Endothelial cell of umbilical vein (primary cell): ENCODE measurements at regions not wholly inside any gene's neighbourhood (a gene's known extent, or its start where the extent isn't known, plus 50 kb on each side); places are given as distances from the start of the nearest gene placed in this dataset.

Source experiments
- BruUV-seq: library from RNA; stranded (reverse); fragments of 400-500 nt; replicated peaks from 2 replicates; lab custom pipeline; 2021; lab: Mats Ljungman, UMichigan
- CTCF ChIA-PET: fragments of 300-600, 350-600 bp; sonication (Branson Sonifier 250); formaldehyde crosslinking; loops from one replicate; lab custom pipeline; 2021; ENCODE audit warnings: antibody characterized with exemption, inconsistent platforms; lab: Charles Lee
- POLR2A ChIA-PET: fragments of 300-600, 350-600 bp; sonication (Branson Sonifier 250); formaldehyde crosslinking; loops from one replicate; lab custom pipeline; 2021; ENCODE audit warnings: antibody characterized with exemption, inconsistent platforms; lab: Charles Lee
- DNase-seq: peaks from one replicate; pipeline ENCODE4 v3.0.0-alpha.2; 2011; ENCODE audit warnings: low read depth, low spot score
- FAIRE-seq: peaks from 2 replicates; lab custom pipeline; 2011; peaks lifted over from hg19 to GRCh38; lab: Jason Lieb, UNC
- H2AFZ ChIP-seq: 2 replicates; pipeline ENCODE4 v1.6.0; 2012; ENCODE audit warnings: low read depth, low read length, control low read depth, inconsistent platforms
- H3K27ac ChIP-seq: 2 replicates; pipeline ENCODE4 v1.5.1; 2011; ENCODE audit warnings: low read depth, mild to moderate bottlenecking, control low read depth, low read length, moderate library complexity; ENCODE audit not compliant: insufficient read depth
- H3K27me3 ChIP-seq, 2 experiments: 2 replicates each; pipeline versions ENCODE4 v1.6.0 to v1.6.1; 2011; ENCODE audit warnings: low read length in 2 of 2, mixed read lengths in 1 of 2; ENCODE audit not compliant: control insufficient read depth in 2 of 2, insufficient read depth in 2 of 2
- H3K36me3 ChIP-seq, 2 experiments: 2 replicates in 1 of 2; 3 replicates in 1 of 2; pipeline ENCODE4 v1.5.1; 2011; ENCODE audit warnings: low read length in 2 of 2, mild to moderate bottlenecking in 1 of 2, moderate library complexity in 1 of 2; ENCODE audit not compliant: control insufficient read depth in 2 of 2, insufficient read depth in 2 of 2; ENCODE audit errors: extremely low read depth in 1 of 2
- H3K4me1 ChIP-seq: 3 replicates; pipeline ENCODE4 v1.5.1; 2011; ENCODE audit warnings: mild to moderate bottlenecking, low read length; ENCODE audit not compliant: control insufficient read depth, insufficient read depth; ENCODE audit errors: extremely low read depth
- H3K4me2 ChIP-seq: 2 replicates; pipeline ENCODE4 v1.6.1; 2011; ENCODE audit warnings: low read length, control low read depth, mixed read lengths; ENCODE audit not compliant: insufficient read depth
- H3K4me3 ChIP-seq, 3 experiments: fragments of 200-600 bp in 1 of 3; sonication (generic), shearing (Covaris generic) in 1 of 3; replicated peaks in 1 of 3; 2 replicates each; pipeline ENCODE4 v1.5.1; 2011 to 2016; ENCODE audit warnings: control low read depth in 3 of 3, low read length in 3 of 3, mild to moderate bottlenecking in 2 of 3, inconsistent platforms in 1 of 3, low read depth in 1 of 3, moderate library complexity in 1 of 3; ENCODE audit not compliant: insufficient read depth in 1 of 3
- H3K79me2 ChIP-seq: 2 replicates; pipeline ENCODE4 v1.6.0; 2012; ENCODE audit warnings: low read length, inconsistent platforms; ENCODE audit not compliant: control insufficient read depth, insufficient read depth
- H3K9ac ChIP-seq: replicated peaks from 2 replicates; pipeline ENCODE3; 2011; ENCODE audit warnings: low read length, control low read depth; ENCODE audit not compliant: insufficient read depth; ENCODE audit errors: extremely low read depth
- H3K9me1 ChIP-seq: replicated peaks from 3 replicates; pipeline ENCODE4 v1.6.0; 2011; ENCODE audit warnings: mild to moderate bottlenecking, low read length; ENCODE audit not compliant: control insufficient read depth, insufficient read depth; ENCODE audit errors: extremely low read depth
- H3K9me3 ChIP-seq: replicated peaks from 2 replicates; pipeline ENCODE4 v1.5.1; 2012; ENCODE audit warnings: low read length, inconsistent platforms; ENCODE audit not compliant: control insufficient read depth, insufficient read depth
- H4K20me1 ChIP-seq: replicated peaks from 2 replicates; pipeline ENCODE3; 2011; ENCODE audit warnings: mild to moderate bottlenecking, low read length; ENCODE audit not compliant: control insufficient read depth, insufficient read depth; ENCODE audit errors: extremely low read depth
- EZH2 ChIP-seq: IDR thresholded peaks from 2 replicates; pipeline ENCODE4 v1.6.1; 2012; ENCODE audit warnings: borderline replicate concordance, low read depth, mild to moderate bottlenecking, moderate library complexity, low read length, inconsistent platforms; ENCODE audit not compliant: severe bottlenecking
- FOS ChIP-seq: IDR thresholded peaks from 2 replicates; pipeline ENCODE4 v1.6.1; 2011; ENCODE audit warnings: mild to moderate bottlenecking, low read length, moderate library complexity, borderline replicate concordance; ENCODE audit not compliant: insufficient read depth
- GATA2 ChIP-seq: IDR thresholded peaks from 2 replicates; pipeline ENCODE4 v1.7.0; 2011; ENCODE audit warnings: low read depth, mild to moderate bottlenecking, moderate library complexity, mixed read lengths, low read length; ENCODE audit not compliant: insufficient read length, insufficient read depth
- JUN ChIP-seq: IDR thresholded peaks from 2 replicates; pipeline ENCODE4 v1.6.1; 2011; ENCODE audit warnings: borderline replicate concordance, low read depth; ENCODE audit not compliant: insufficient read length, insufficient read depth
- MYC ChIP-seq: IDR thresholded peaks from one replicate; pipeline ENCODE4 v1.6.1; 2011; ENCODE audit warnings: mild to moderate bottlenecking, low read depth, low read length
- POLR2A ChIP-seq: IDR thresholded peaks from 2 replicates; pipeline ENCODE4 v1.6.1; 2012; ENCODE audit warnings: low read depth, mild to moderate bottlenecking, control low read depth, low read length
- POLR2AphosphoS5 ChIP-seq: IDR thresholded peaks from 2 replicates; pipeline ENCODE4 v1.6.1; 2012; ENCODE audit warnings: low read depth, mild to moderate bottlenecking, control low read depth, low read length, moderate library complexity; ENCODE audit not compliant: insufficient read depth
- dilution Hi-C: fragments of 300-500 bp; cut with MboI; formaldehyde crosslinking; loops from one replicate; pipeline ENCODE4 v1.15.0; 2019; ENCODE audit warnings: low sequenced_read_pairs; ENCODE audit not compliant: extremely low pct_ligation_motif_present
- intact Hi-C: fragments of 100-400 bp; cut with micrococcal nuclease; formaldehyde crosslinking; loops from one replicate; pipeline ENCODE4 v1.10.0; 2022
- TF ChIP-seq, protein P1 (sequence below), 2 donors: IDR thresholded peaks; 1 replicate in 1 of 2; 2 replicates in 1 of 2; pipeline ENCODE4 v1.5.1; 2011; ENCODE audit warnings: low read length in 2 of 2, mild to moderate bottlenecking in 2 of 2, moderate library complexity in 2 of 2, control low read depth in 1 of 2, inconsistent platforms in 1 of 2, low read depth in 1 of 2; ENCODE audit not compliant: insufficient read depth in 1 of 2; ENCODE audit errors: extremely low read depth in 1 of 2
- TF ChIP-seq, protein P2 (sequence below): IDR thresholded peaks from 2 replicates; pipeline ENCODE4 v1.6.1; 2011; ENCODE audit not compliant: insufficient read depth, insufficient read length

DNA sequence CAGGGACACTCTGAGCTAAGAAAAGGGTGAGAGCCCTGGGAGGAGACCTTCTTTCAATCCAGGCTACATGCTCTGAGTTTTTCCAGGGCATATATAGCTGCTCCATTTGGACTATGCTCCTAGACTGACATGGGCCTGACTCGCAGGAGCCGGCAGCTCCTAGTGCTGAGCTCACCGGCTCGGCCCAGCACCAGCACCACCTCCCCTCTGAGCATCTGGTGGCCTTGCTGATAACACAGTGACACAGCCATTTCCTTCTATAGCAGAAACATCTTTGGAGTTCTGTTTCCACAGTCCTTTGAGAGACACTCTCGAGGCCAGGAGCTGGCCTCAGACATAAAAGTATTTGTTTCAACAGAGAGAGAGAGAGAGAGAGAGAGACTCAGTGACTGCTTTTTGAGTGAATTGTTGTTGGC lies 184.9 kb downstream of the TM9SF2 start:
- no peaks in the 10 kb centered on the region for H4K20me1 ChIP-seq
- H3K4me2 ChIP-seq = no peak overlapping the region
- no peaks in the 10 kb centered on the region for H3K9me3 ChIP-seq
- DNase-seq (no peak), FAIRE-seq (no peak)
- intact Hi-C loops = no loop called here
- no peaks in the 10 kb centered on the region for H3K36me3 ChIP-seq
- no peaks in the 10 kb centered on the region for H3K9me1 ChIP-seq
- peaks cover 9 to 20% of the 10 kb centered on the region in 2 experiments for H3K27me3 ChIP-seq
- no peak overlapping the region for H3K9ac ChIP-seq
- H3K4me1 ChIP-seq = no peaks in the 10 kb centered on the region
- no peaks in the 10 kb centered on the region for H3K79me2 ChIP-seq
- no TSS peak for BruUV-seq
- no peak overlapping the region for H2AFZ ChIP-seq
- no peak overlapping the region for H3K27ac ChIP-seq
- CTCF ChIA-PET = interaction anchor here (0.9 to 1.4 kb wide), 3 partner anchors 9 to 23 kb away, joined by 3 read pairs; no protein-coding TSS in a partner anchor
- dilution Hi-C loops = no loop called here
- TF ChIP-seq, protein P1, sequence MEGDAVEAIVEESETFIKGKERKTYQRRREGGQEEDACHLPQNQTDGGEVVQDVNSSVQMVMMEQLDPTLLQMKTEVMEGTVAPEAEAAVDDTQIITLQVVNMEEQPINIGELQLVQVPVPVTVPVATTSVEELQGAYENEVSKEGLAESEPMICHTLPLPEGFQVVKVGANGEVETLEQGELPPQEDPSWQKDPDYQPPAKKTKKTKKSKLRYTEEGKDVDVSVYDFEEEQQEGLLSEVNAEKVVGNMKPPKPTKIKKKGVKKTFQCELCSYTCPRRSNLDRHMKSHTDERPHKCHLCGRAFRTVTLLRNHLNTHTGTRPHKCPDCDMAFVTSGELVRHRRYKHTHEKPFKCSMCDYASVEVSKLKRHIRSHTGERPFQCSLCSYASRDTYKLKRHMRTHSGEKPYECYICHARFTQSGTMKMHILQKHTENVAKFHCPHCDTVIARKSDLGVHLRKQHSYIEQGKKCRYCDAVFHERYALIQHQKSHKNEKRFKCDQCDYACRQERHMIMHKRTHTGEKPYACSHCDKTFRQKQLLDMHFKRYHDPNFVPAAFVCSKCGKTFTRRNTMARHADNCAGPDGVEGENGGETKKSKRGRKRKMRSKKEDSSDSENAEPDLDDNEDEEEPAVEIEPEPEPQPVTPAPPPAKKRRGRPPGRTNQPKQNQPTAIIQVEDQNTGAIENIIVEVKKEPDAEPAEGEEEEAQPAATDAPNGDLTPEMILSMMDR (IDR thresholded peaks at IDR 0.05; ENCODE audit: extremely low read depth in 1 of 2, insufficient read depth in 1 of 2, low read depth in 1 of 2, low read length in 2 of 2) = no peak
- no peak for TF ChIP-seq FOS
- no peak for TF ChIP-seq POLR2AphosphoS5
- POLR2A ChIA-PET = no interaction called here
- no peak overlapping the region for H3K4me3 ChIP-seq

DNA sequence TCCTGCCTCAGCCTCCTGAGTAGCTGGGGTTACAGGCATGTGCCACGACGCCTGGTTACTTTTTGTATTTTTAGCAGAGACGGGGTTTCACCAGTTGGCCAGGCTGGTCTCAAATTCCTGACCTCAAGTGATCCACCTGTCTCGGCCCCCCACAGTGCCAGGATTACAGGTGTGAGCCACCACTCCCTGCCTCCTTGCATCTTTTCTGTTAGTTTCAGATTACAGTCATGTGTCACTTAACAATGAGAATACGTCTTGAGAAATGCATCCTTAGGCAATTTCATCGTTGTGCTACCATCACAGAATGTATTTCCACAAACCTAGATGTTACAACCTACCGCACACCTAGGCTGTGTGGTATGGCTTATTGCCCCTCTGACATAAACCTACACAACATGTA lies 180.4 kb downstream of the TM9SF2 start:
- no peak overlapping the region for H3K27ac ChIP-seq
- dilution Hi-C loops (no loop called here), intact Hi-C loops (no loop called here)
- no peak overlapping the region for H3K9ac ChIP-seq
- TF ChIP-seq MYC (no peak), POLR2AphosphoS5 (no peak), FOS (no peak), POLR2A (no peak), JUN (no peak), GATA2 (no peak), EZH2 (no peak)
- TF ChIP-seq, protein P1 (IDR thresholded peaks at IDR 0.05; ENCODE audit: extremely low read depth in 1 of 2, insufficient read depth in 1 of 2, low read depth in 1 of 2, low read length in 2 of 2) = no peak
- TF ChIP-seq, protein P2, sequence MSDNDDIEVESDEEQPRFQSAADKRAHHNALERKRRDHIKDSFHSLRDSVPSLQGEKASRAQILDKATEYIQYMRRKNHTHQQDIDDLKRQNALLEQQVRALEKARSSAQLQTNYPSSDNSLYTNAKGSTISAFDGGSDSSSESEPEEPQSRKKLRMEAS = no peak
- H3K4me2 ChIP-seq = no peak overlapping the region
- ChIA-PET CTCF (interaction anchor here (1.1 kb wide), 1 partner anchor 216 kb away, joined by 3 read pairs; no protein-coding TSS in a partner anchor), POLR2A (no interaction called here)
- H3K9me1 ChIP-seq = no peaks in the 10 kb centered on the region
- peaks cover 3 to 5% of the 10 kb centered on the region in 2 experiments for H3K27me3 ChIP-seq
- no TSS peak for BruUV-seq
- no peaks in the 10 kb centered on the region for H3K4me1 ChIP-seq
- H3K79me2 ChIP-seq = no peaks in the 10 kb centered on the region
- H3K9me3 ChIP-seq = no peaks in the 10 kb centered on the region
- H3K4me3 ChIP-seq = no peak overlapping the region
- H3K36me3 ChIP-seq = no peaks in the 10 kb centered on the region
- H2AFZ ChIP-seq = no peak overlapping the region
- FAIRE-seq (no peak), DNase-seq (no peak)
- H4K20me1 ChIP-seq = no peaks in the 10 kb centered on the region
